RWPE2 (cell line): ENCODE measurements at regions not wholly inside any gene's neighbourhood (a gene's known extent, or its start where the extent isn't known, plus 50 kb on each side); places are given as distances from the start of the nearest gene placed in this dataset.
A peak's percentile ranks its signal among the peaks of the same experiment; 100 is the strongest.

Experiments used
- ATAC-seq: fragments of 200-7000 bp; cut with Tn5 transposase; 3 replicates; pipeline ENCODE4 v1.9.1; 2021; ENCODE audit warnings: low read depth
- DNase-seq: peaks from one replicate; pipeline ENCODE4 v3.0.0-alpha.2; 2020; ENCODE audit warnings: low spot score
- H3K27ac ChIP-seq: fragments of 450-650 bp; 2 replicates; pipeline ENCODE4 v1.5.1; 2017; ENCODE audit warnings: mild to moderate bottlenecking; ENCODE audit not compliant: poor library complexity, severe bottlenecking
- H3K27me3 ChIP-seq: fragments of 250-450 bp; sonication (Bioruptor Pico); 2 replicates; pipeline ENCODE4 v1.5.1; 2021; ENCODE audit warnings: mild to moderate bottlenecking, moderate library complexity; ENCODE audit not compliant: insufficient read depth, poor library complexity, severe bottlenecking
- H3K36me3 ChIP-seq: fragments of 250-450 bp; sonication (Bioruptor Pico); 2 replicates; pipeline ENCODE4 v1.5.1; 2020; ENCODE audit warnings: low read depth, mild to moderate bottlenecking, moderate library complexity
- H3K4me1 ChIP-seq: fragments of 250-450 bp; sonication (Bioruptor Pico); 2 replicates; pipeline ENCODE4 v1.5.1; 2021; ENCODE audit warnings: mild to moderate bottlenecking, moderate library complexity; ENCODE audit not compliant: insufficient read depth, poor library complexity, severe bottlenecking
- H3K4me3 ChIP-seq: fragments of 250-450 bp; sonication (Bioruptor Pico); 2 replicates; pipeline ENCODE4 v1.5.1; 2021; ENCODE audit warnings: mild to moderate bottlenecking, moderate library complexity; ENCODE audit not compliant: severe bottlenecking
- H3K9me3 ChIP-seq: fragments of 250-450 bp; sonication (Bioruptor Pico); 2 replicates; pipeline ENCODE4 v1.5.1; 2021; ENCODE audit warnings: mild to moderate bottlenecking, moderate library complexity; ENCODE audit not compliant: severe bottlenecking
- CTCF ChIP-seq: fragments of 450-650 bp; IDR thresholded peaks from one replicate; pipeline ENCODE4 v1.5.1; 2017; ENCODE audit warnings: mild to moderate bottlenecking, moderate library complexity; ENCODE audit not compliant: poor library complexity, severe bottlenecking

GRCh38 chr13:53191091-53191490 lies 162.5 kb downstream of the OLFM4 start:
- no peak for DNase-seq
- ATAC-seq, result peak; percentile 83
- Histone ChIP-seq H3K4me1 (no peaks in the 10 kb centered on the region), H3K27ac (no peak overlapping the region), H3K36me3 (no peaks in the 10 kb centered on the region), H3K4me3 (no peak overlapping the region), H3K27me3 (no peaks in the 10 kb centered on the region), H3K9me3 (no peaks in the 10 kb centered on the region)
- TF ChIP-seq CTCF, result no peak

DNA sequence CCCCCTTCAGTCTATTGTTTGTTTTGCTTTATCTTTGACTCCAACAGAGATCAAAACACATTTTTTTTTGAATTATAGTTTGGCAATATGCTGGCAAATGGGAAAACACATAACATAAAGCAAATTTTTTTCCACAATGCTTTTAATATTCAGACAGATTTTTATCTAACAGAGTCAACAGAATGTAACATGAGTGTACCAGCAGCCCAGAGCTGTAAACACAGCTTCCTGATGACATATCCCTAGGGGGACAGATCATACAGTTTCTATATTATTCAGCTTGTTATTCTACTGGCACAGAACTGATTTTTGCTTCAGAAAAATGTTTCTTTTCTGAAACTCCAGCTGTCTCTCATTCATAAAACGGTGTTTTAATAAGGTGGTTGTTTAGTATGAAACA lies 168.8 kb downstream of the OLFM4 start:
- no peak overlapping the region for H3K27ac ChIP-seq
- TF ChIP-seq CTCF, result no peak
- no peak overlapping the region for H3K4me3 ChIP-seq
- H3K9me3 ChIP-seq, result no peaks in the 10 kb centered on the region
- ATAC-seq, result no peak
- H3K36me3 ChIP-seq, result no peaks in the 10 kb centered on the region
- H3K4me1 ChIP-seq, result no peaks in the 10 kb centered on the region
- DNase-seq, result no peak
- H3K27me3 ChIP-seq, result peaks cover 50% of the 10 kb centered on the region

- Histone ChIP-seq H3K36me3 (no peaks in the 10 kb centered on the region), H3K27ac (no peak overlapping the region), H3K4me1 (no peaks in the 10 kb centered on the region), H3K4me3 (no peak overlapping the region), H3K27me3 (peaks cover 50% of the 10 kb centered on the region), H3K9me3 (no peaks in the 10 kb centered on the region)
- no peak for TF ChIP-seq CTCF
- ATAC-seq, result no peak
- no peak for DNase-seq
These were observed 169.4 kb downstream of the OLFM4 start for GRCh38 chr13:53198017-53198416.

GRCh38 chr13:53198736-53199135 lies 170.1 kb downstream of the OLFM4 start:
- DNase-seq (no peak), ATAC-seq (no peak)
- Histone ChIP-seq H3K27me3 (peaks cover 50% of the 10 kb centered on the region), H3K4me3 (no peak overlapping the region), H3K4me1 (no peaks in the 10 kb centered on the region), H3K36me3 (no peaks in the 10 kb centered on the region), H3K9me3 (no peaks in the 10 kb centered on the region), H3K27ac (no peak overlapping the region)
- TF ChIP-seq CTCF, result no peak

DNA sequence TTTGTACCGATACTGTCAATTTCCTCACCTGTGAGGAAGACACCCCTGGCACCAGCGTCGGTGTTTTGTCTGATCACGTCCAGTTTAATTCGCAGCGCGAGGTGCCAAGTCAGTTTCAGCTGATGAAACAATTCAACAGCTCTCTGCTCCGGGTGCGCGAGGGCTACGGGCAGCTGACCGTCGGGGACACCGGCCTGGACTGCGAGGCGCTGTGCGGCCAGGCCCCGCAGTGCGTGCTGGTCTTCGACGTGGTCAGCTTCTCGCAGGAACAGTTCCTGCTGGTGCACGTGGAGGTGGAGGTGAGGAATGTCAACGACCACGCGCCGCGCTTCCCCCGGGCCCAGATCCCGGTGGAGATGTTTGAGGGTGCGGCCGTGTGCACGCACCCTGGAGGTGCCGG lies 171.5 kb downstream of the OLFM4 start:
- no peaks in the 10 kb centered on the region for H3K9me3 ChIP-seq
- DNase-seq, result peak; percentile 38
- TF ChIP-seq CTCF, result no peak
- H3K27ac ChIP-seq, result no peak overlapping the region
- ATAC-seq, result no peak
- peaks cover 50% of the 10 kb centered on the region for H3K27me3 ChIP-seq
- H3K4me3 ChIP-seq, result no peak overlapping the region
- H3K4me1 ChIP-seq, result no peaks in the 10 kb centered on the region
- no peaks in the 10 kb centered on the region for H3K36me3 ChIP-seq
